Inflammatory macrophage treated with lipopolysaccharide for 4 hours (primary cell): ENCODE measurements at regions not wholly inside any gene's neighbourhood (a gene's known extent, or its start where the extent isn't known, plus 50 kb on each side); places are given as distances from the start of the nearest gene placed in this dataset.

Source experiments
- DNase-seq: peaks from one replicate; pipeline ENCODE4 v3.0.0-alpha.2; 2020

DNA sequence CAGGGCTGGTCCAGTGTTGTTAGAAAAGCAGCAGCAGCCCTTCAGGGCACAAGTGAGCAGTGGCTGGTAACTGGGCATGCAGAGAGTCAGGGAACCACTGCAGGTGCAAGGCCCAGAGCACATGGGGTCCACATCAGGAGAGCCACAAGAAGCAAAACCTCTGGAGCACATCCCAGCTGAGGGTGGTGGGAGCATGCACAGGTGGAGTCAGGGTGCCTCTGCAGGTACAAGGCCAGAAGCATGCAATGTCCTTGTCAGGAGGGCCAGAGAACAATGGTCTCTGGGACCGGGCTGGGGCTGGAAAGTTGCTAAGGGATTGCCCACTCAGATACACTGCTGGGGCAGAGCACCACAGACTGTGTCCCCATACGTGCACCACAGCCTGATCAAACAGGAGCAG is 226.1 kb upstream of the UBE2E2 start:
- no peak for DNase-seq

DNA sequence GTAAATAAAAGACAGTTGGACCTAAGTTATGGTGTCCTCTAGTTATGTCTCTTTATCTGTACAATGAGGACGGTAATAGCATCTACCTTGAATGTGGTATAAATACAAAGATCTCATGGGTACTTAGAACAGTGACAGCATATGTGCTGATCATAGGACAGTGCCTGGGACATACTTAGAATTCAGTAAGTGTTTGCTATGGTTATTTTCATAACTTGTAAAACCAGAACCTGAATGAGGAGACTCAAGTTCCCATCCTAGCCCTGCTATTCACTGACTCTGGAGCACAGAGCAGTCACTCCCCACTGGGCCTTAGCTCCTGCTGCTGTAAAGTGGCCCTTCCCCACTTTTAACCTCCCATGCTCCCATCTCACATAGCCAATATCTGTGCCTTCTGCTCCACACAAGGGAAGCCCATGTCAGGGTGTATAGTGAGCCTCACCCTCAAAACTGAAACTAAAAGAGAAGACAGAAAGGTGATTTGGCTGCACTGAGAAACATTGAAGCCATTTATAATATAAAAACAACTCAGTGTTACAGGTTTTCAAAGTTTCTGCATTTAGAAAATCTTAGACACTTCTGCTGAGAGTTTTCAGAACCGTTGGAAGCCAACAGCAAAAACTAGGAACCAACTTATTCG is 225.4 kb upstream of the UBE2E2 start:
- no peak for DNase-seq

DNA sequence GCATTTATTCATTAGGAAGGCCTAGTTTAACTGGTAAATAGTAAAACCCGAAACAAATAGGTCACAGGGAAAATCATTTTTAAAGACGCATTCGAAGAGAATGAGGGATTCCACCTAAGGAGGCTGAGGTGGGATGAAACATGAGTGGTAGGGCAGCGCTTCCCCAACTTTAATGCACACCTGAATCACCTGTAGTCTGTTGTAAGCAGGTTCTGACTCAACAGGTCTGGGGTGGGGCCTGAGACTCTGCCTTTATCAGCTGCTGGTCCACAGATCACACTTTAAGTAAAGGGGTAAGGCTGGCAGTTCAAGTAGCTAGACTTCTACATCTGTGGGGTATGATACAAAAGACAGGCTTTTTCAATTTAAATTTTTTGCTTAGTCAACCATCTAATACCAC is 223.5 kb upstream of the UBE2E2 start:
- no peak for DNase-seq

DNA sequence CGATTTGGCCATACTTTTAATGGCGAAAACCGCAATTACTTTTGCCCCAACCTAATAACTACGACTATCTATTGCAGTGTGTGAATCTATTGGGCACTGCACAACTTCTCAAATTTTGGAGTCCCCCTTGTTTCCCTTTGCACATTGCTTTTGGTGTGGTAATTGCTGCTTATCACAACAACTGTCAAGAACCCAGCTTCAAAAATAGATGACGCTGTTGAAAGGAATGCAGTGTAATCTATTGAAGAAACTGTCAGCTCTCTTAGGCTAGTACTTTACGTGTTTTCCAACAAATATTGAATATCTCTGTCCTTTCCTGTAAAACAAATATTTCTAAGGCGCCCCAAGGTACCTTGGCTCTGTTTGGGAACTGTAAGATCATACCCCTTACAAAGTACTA is 222.8 kb upstream of the UBE2E2 start:
- DNase-seq, result no peak

DNA sequence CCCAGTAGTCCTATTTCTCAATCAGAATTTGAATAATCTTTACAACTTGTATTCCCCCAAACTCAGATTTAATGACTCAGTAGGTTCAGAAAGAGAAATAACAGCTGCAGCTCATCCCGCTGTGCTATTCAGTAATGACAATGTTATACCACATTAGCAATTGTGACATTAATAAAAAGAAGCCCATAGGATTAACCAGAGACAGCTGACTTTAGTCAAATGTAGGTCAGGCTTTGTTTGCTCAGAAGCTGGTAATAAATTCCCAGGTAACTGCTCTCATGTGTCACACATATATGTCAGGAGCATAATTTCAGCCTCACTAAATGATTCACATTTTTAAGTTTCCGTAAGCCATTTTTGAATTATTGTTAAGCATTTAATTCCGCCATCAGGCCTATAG is 222.0 kb upstream of the UBE2E2 start:
- no peak for DNase-seq

DNA sequence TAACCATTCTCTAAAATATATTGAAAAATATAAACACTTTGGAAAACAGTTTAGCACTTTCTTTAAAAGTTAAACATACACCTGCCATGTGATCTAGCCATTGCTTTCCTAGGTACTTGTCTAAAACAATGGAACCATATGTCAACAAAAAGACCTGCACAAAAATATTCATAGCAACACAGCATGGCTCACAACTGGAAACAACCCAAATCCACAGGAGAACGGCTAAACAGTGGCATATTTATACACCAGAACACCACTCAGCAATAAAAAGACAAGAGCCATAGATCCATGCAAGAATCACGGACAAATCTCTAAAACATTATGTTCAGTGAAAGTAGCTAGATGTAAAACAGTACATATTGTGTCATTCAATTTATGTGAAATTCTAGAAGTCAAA is 221.3 kb upstream of the UBE2E2 start:
- DNase-seq, result no peak

DNA sequence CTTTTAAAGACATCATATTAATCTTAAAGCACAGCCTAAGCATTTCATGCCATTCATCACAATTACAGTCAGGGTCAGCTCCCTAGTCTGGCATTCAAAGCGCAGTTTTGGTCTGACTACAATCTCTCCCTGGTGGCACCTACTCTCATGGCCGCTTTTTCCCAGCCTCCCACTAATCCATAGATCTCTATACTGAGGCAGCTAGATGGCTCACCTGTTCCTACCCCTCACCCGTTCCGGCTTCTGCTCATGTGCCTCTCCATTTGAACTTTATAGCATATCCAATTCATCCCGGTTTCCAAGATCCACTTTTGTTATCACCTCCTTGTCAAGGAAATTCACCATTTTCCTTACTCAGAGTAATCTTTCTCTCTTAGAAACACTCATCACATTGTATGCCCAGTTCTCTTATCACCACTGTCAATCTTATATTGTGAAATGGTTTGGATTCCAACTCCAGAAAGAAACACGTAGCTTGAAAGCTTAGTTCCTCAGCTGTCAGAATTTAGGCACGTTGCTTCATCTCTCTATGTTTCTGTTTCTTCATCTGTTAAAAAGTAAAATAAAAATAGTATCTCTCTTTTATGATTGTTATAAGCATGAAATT is 220.0 kb upstream of the UBE2E2 start:
- peak; percentile 60 for DNase-seq

DNA sequence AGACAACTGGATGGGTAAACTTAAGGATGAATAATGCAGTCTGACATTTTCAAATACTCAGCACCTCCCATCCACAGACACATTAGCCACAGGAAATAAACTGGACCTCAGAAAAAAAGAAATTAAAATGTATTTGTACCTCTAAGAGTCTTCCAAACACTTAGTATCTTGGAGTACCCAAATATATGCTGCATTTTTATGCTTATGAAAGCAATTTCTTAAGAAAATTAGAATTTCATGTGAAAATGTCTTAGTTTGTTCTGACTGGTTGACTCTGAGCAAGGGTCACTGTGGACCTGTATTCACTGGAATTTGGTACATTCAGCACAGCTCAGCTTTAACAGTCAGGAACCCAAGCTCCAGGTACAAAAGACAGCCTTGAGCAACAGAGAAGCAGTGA is 216.2 kb upstream of the UBE2E2 start:
- DNase-seq, result no peak

DNA sequence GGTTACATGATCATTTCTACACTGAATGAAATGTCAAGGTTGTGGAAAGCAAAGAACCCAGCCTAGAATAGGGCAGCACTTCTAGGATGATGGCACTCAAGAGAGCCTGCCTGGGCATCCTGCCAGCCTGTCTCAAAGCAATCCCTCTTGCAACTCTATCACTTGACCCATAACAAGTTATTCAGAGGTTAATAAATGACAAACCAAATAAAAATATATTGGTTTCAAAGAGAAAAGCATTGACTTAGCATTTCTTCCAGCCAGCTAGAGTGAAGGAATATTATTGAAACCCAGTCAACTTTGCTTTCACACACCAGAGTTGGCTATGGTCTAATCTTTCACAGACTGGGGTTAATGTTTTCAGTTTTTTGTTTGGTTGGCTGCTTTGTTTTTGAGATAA is 214.6 kb upstream of the UBE2E2 start:
- no peak for DNase-seq

DNA sequence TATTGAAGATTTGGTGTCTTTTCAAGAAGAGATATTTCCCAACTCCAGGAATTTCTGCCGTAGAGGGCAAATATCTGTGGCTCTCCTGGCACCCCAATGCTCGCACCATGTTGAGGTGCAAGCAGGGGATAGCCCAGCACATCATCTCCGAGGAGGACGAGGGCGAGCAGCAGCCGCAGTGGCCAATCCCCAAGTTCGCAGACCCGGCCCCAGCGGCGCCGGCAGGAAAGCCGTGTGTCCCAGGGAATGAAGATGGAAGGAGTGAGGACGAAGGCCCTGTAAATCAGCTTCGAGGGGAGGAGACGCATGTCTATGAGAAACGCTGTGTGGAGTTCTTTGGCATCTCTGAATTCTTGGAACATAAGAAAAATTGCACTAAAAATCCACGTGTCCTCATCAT is 213.4 kb upstream of the UBE2E2 start:
- DNase-seq, result no peak

DNA sequence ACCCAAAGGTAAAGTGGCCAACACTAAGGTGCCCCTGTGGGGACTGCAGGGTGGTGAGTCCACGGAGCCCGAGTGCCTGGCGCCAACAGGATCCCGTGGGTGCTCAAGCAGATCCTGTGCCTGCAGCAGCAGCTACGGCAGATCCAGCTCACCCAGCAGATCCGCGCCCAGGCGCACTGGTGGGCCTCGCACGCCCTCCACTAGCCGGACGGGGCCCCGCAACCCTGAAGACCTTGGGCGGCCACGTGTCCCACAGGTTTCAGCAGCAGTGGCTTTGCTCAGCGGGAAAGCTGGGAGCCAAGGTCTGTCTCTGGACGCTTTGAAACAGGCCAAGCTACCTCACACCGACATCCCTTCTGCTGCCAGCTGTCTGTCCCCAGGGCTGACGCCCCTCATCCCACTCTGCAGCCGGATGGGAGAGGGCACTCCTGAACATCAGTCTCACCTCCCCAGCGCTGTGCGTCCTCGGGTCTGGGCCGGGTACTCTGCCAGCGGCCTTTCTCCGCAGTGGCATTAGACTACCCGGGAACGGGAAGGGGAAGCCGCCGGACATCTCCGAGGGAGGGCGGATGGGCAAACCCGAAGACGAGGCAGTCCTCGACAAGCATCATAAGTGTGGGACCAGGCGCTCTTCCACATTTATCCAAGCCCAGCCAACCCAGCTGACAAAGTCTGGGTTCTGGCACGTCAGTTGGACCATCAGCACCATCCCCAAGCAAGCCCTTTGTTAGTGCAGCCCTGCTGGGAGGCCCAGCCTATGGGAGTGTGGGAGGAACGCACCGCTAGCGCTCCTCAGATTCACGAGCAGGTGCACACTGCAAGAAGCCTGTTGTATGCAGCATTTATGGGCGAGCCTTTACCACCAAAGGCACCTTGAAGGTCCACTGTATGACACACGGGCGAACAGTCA is 212.6 kb upstream of the UBE2E2 start:
- no peak for DNase-seq

DNA sequence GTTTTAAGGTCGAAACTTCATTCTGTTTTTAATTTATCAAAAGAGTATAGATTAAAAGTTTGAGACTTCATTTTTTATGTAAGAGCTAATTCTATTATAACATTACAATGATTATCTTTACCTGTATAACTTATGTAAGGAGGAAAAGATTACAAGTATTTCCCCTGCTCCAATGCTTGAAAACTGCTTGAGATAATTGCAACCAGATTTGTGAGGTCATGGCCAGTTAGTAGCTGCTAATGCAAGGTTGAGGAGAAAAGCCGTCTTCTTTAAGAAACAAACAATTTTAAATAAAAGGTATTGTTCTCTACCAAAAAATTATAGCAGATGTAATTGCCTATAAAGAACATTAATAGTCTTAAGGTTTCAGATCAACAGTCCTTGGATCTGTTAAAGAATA is 208.3 kb upstream of the UBE2E2 start:
- DNase-seq, result no peak

DNA sequence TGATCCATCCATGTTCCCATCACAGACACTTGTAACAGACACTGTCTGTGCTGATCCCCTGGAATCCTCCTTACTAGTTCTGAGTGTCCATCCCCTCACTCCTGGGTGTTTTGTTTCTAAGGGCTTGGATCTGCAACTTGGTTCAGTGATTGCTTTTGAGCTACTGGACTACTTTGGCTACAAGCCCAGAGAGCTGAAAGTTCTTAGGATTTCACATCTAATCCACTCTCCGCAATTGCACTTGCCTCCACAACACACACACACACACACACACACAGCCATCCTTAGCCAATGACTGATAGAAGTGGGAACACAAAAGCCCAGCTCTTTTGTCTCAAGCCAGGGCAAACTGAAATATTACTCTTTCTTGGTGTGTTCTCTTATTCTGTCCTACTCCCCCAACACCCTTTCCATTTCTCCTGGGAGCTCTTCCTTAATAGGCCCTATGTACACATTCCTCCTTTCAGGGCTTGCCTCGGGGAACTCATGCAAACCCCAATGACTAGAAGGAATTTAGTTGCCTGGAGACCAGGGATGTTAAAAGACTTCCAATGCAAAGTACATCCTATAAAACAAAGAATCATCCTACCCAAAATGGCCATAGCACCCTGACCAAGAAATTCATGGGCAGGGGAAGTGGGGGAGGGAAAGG is 206.1 kb upstream of the UBE2E2 start:
- no peak for DNase-seq

DNA sequence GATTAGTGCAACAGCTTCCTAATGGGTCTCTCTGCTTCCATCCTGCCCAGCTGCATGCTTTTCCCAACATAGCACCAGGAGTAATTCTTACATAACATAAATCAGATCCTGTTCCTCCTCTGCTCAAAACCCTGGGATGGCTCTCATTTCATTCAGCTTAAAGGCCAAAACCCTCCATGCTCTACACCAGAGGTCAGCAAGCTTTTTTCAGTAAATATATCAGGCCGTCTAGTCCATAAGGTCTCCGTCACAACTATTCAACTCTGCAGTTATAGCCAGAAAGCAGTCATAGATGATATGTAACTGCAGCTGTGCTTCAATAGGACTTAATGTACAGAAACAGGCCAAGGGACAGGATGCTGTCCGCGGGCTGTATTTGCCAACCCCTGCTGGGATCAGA is 202.8 kb upstream of the UBE2E2 start:
- no peak for DNase-seq

DNA sequence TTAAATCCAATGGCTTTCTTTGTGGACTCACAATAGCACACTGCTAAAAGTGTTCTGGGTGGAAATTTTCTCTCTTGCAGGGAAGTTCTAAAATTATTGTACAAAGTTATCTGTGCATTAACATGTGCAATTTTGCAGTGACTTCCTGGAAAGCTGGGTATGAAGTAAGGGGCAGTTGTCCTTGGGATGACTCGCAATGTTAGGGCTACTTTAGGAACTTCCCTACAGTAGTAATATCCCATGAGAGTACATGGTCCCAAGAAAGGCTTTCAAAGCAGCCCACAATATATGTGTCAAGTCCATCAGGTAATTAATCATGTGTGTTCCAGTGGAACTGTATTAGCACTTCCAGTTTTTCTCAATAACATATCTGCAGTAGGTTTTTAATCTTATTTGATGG is 201.0 kb upstream of the UBE2E2 start:
- DNase-seq, result peak; percentile 43

DNA sequence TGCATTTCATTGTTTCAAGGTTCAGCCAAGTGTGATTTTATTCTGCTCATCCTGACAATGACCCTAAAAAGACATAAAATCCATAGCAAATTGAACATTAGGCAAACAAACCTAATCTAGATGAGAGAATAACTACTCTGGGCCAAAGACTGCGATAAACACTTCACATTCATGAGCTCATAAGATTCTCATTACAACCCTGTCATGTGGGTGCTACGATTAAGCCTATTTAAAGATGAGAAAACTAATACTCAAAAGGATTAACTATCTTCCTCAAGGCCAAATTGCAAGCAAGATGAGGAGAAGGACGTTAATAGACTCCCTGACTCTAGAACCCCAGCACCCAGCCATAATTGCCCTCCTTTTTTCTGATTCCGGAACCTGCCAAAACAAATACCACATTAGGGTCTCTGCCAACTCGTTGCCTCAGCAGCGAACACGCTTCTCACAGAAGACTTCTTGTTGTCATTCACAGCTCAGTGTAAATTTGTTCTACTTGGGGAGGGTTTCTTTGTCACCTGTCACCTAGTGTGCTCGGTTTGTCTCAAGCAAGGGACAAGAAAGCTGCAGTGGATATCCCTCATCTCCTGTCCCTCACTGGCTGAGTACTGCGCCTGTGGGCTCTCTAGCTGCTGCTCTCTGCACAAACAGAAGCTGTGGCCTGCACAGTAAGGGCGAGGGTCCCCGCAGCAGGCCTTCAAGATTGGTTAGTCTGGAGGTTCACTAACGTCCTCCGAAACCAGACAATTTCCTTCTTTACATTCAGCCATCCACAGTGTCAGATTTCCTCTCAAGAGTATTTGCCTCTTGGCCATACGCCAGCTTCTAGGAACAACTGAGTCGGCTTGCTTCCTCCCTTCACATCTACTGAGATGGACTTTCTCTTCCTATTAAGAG is 200.0 kb upstream of the UBE2E2 start:
- peak; percentile 10 for DNase-seq

DNA sequence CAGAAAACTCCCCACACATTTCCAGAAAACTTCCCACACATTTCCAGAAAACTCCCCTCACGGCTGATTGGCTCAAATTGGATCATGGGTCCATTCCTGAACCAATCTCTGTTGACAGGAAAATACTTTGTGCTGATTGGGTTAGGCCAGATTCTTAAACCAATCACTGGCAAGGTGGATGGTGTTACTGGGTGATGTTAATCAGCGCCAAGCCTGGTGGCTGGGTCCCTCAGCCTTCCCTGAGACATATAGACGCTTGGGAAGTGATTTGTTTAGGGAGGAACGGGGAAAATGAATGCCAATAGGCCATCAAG is 199.4 kb upstream of the UBE2E2 start:
- DNase-seq, result no peak

DNA sequence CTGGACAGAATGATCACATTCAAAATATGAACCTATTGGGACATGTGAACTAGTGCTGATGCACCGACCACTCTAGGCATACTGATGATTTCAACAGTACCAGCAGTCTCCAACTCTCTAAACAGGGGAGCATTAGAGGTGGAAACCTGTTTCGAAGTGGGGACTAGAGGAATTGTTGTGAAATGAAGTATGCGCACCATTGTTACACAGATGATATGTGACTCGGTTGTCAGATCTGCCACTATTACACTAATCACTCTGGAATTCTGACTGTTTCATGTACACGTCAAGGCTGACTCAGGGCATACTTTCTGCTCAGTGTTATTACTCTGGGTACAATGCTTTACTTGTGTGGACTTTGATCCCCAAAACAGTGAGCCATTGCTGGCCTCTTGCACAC is 198.2 kb upstream of the UBE2E2 start:
- no peak for DNase-seq

DNA sequence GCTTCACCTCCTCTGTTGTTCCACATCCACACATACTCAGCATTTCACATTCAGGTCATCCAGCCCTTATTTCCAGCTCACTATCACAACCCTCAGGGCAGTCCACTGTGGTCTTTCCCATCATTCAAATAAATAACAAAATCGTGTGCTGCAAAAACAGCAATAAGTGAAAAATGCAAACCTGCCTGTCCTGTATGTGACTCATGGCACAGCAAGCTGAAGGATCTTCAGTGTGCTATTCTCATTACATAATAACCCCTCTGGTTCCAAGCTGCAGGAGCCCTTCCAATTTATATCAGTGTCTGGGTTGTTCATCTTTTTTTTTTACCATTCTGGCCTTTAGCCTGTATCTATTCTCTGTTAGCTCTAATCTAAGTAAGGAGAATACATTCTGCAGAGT is 185.3 kb upstream of the UBE2E2 start:
- no peak for DNase-seq

DNA sequence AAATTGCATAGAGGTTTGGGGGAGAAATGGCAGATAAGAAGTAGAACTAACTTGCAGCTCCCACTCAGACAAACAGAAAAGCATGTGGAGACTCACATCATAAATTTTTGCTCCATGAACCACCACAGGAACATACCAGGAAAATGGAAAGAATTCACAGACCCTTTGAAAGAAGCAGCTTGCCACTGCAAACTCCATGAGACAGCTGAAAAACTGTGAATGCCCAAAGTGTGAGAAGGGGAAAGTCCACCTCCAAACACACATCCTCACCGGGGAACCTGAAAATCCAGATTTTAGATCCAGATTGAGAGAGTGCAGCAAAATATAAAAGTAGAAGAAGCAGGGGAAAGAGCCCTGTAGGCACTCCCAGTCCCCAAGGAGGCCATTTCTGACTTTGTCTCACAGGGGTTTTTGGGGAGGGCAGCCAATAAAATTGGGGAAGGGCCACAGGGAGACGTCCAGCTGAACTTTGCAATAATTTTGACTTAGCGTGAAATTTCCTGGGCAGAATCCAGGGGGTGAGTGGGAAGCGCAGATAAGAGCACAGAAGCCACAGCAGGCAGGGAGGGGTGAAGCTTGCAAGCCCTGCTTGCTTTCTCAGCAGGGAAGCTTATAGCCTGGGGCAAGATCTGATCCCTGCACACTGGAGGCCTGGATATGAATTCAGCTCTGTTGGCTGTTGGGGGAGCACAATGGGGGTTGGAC is 183.4 kb upstream of the UBE2E2 start:
- DNase-seq, result no peak

DNA sequence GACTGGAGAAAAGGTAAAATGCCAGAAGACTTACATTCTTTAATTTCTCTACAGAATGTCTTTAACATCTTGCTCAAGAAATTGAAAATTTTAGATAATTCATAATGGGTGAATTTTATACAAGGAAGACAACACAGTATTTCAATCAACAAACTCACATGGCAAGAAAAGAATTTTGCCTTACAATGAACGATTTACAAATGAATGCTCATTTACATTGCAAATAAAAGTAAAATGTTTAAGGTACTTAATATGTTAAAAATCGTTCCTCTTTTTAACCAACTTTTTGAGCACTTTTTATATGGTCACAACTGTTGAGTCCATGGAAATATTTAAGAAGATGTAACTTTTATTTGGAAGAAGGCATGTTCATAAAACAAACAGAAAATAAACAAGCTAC is 174.8 kb upstream of the UBE2E2 start:
- no peak for DNase-seq

DNA sequence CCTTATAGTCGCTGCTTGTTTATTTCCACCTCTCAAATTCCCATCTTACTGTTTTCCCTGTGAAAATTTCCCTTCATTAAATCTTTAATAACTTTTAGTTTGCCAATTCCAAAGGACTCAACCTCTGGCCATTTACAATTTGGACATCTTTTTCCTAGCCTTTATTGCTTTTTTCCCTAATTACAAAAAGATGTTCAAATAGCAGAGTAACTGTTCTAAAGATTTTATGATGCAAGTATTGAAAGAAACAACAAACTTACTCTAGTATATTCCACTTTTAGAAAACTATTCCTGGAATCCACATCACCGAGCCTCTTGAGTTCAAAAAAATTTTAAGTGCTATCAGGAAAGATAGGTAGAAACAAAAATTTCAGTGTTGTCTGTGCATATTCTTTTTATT is 174.1 kb upstream of the UBE2E2 start:
- no peak for DNase-seq
